Trophoblast cell (in vitro differentiated cells and primary cell): ENCODE measurements at regions not wholly inside any gene's neighbourhood (a gene's known extent, or its start where the extent isn't known, plus 50 kb on each side); places are given as distances from the start of the nearest gene placed in this dataset.

Experiments
- DNase-seq, 2 donors: peaks; one replicate each; pipeline ENCODE4 v3.0.0-alpha.2; 2016
- H2AFZ ChIP-seq: 2 replicates; pipeline ENCODE4 v1.6.1; 2013; ENCODE audit warnings: low read length, moderate library complexity, mild to moderate bottlenecking; ENCODE audit not compliant: insufficient read depth, poor library complexity
- H2AK5ac ChIP-seq: 2 replicates; pipeline ENCODE4 v1.6.1; 2013; ENCODE audit warnings: mild to moderate bottlenecking, low read length
- H2BK120ac ChIP-seq: 2 replicates; pipeline ENCODE4 v1.6.1; 2013; ENCODE audit warnings: low read length, mild to moderate bottlenecking, moderate library complexity; ENCODE audit not compliant: insufficient read depth, poor library complexity
- H2BK12ac ChIP-seq: 2 replicates; pipeline ENCODE4 v1.6.1; 2013; ENCODE audit warnings: mild to moderate bottlenecking, low read length, moderate library complexity
- H2BK5ac ChIP-seq: 2 replicates; pipeline ENCODE4 v1.6.1; 2013; ENCODE audit warnings: low read length, low read depth, moderate library complexity, mild to moderate bottlenecking; ENCODE audit not compliant: poor library complexity
- H3K14ac ChIP-seq: 2 replicates; pipeline ENCODE4 v1.6.1; 2013; ENCODE audit warnings: mild to moderate bottlenecking, low read length
- H3K18ac ChIP-seq: 2 replicates; pipeline ENCODE4 v1.6.1; 2013; ENCODE audit warnings: mild to moderate bottlenecking, low read length
- H3K23ac ChIP-seq: 2 replicates; pipeline ENCODE4 v1.6.1; 2013; ENCODE audit warnings: low read length
- H3K27ac ChIP-seq: 2 replicates; pipeline ENCODE4 v1.5.1; 2013; ENCODE audit warnings: low read depth, mild to moderate bottlenecking, inconsistent platforms, low read length, moderate library complexity
- H3K27me3 ChIP-seq: 2 replicates; pipeline ENCODE4 v1.6.1; 2013; ENCODE audit warnings: inconsistent platforms, mild to moderate bottlenecking, low read length, moderate library complexity; ENCODE audit not compliant: insufficient read depth
- H3K36me3 ChIP-seq, 2 experiments: 1 replicate in 1 of 2; 2 replicates in 1 of 2; pipeline ENCODE4 v1.6.1; 2013; ENCODE audit warnings: low read length in 2 of 2, mild to moderate bottlenecking in 2 of 2, moderate library complexity in 1 of 2; ENCODE audit not compliant: insufficient read depth in 2 of 2, control insufficient read depth in 1 of 2
- H3K4ac ChIP-seq: 2 replicates; pipeline ENCODE4 v1.6.1; 2013; ENCODE audit warnings: low read depth, mild to moderate bottlenecking, low read length, moderate library complexity
- H3K4me1 ChIP-seq, 2 experiments: 1 replicate in 1 of 2; 2 replicates in 1 of 2; pipeline ENCODE4 v1.6.1; 2013; ENCODE audit warnings: low read length in 2 of 2, mild to moderate bottlenecking in 2 of 2, moderate library complexity in 1 of 2; ENCODE audit not compliant: insufficient read depth in 2 of 2, control insufficient read depth in 1 of 2
- H3K4me2 ChIP-seq: 2 replicates; pipeline ENCODE4 v1.6.1; 2013; ENCODE audit warnings: inconsistent platforms, mild to moderate bottlenecking, low read length, moderate library complexity
- H3K4me3 ChIP-seq: 2 replicates; pipeline ENCODE4 v1.5.1; 2013; ENCODE audit warnings: mild to moderate bottlenecking, low read depth, low read length, inconsistent platforms
- H3K79me1 ChIP-seq: one replicate; pipeline ENCODE4 v1.6.1; 2013; ENCODE audit warnings: low read length
- H3K79me2 ChIP-seq: 2 replicates; pipeline ENCODE4 v1.6.1; 2013; ENCODE audit warnings: low read length, mild to moderate bottlenecking; ENCODE audit not compliant: control insufficient read depth, insufficient read depth, poor library complexity
- H3K9ac ChIP-seq: 2 replicates; pipeline ENCODE4 v1.6.1; 2013; ENCODE audit warnings: mild to moderate bottlenecking, low read length
- H3K9me3 ChIP-seq: 2 replicates; pipeline ENCODE4 v1.6.1; 2013; ENCODE audit warnings: low read depth, mild to moderate bottlenecking, control low read depth, inconsistent platforms, low read length; ENCODE audit not compliant: insufficient read depth
- H4K12ac ChIP-seq: 2 replicates; pipeline ENCODE4 v1.6.1; 2013; ENCODE audit warnings: low read depth, mild to moderate bottlenecking, low read length, moderate library complexity
- H4K8ac ChIP-seq: 2 replicates; pipeline ENCODE4 v1.6.1; 2013; ENCODE audit warnings: low read depth, mild to moderate bottlenecking, low read length, moderate library complexity
- H4K91ac ChIP-seq: one replicate; pipeline ENCODE4 v1.6.1; 2013; ENCODE audit warnings: low read depth, mild to moderate bottlenecking, low read length, moderate library complexity
- WGBS: extraction: QIAGEN DNeasy Blood & Tissue Kit; methylation state at CpG from one replicate; pipeline ENCODE4 v1.1.7; 2013; ENCODE audit warnings: missing lambda C conversion rate; ENCODE audit not compliant: insufficient read length, insufficient coverage; ENCODE audit errors: extremely low coverage; 5-methylcytosine and 5-hydroxymethylcytosine counted together

DNA sequence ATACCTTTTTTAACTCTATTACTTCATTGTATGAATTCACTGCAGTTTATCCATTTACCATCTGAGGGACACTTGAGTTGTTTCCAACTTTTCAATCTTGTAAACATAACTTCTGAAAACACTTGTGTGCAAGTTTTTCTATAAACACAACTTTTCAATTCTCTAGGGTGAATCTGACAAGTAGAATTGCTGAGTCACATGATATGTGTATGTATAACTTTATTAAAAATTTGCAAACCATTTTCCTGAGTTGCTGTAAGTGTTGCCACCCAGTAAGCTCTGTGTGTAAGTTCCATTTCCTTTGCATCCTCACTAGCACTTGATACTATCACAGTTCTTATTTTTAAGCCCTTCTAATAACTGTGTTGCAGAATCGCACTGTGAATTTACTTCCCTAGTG is 1415.6 kb upstream of the ATXN8OS start:
- H3K79me1 ChIP-seq = no peaks in the 10 kb centered on the region
- no peaks in the 10 kb centered on the region for H3K27me3 ChIP-seq
- no peak overlapping the region for H4K12ac ChIP-seq
- no peak overlapping the region for H3K4me3 ChIP-seq
- no peak overlapping the region for H2BK12ac ChIP-seq
- DNase-seq = no peak
- H3K27ac ChIP-seq = no peak overlapping the region
- H3K9ac ChIP-seq = no peak overlapping the region
- no peak overlapping the region for H3K4ac ChIP-seq
- H3K14ac ChIP-seq = no peak overlapping the region
- no peak overlapping the region for H2AFZ ChIP-seq
- H3K9me3 ChIP-seq = no peaks in the 10 kb centered on the region
- H3K36me3 ChIP-seq = no peaks in the 10 kb centered on the region
- no peak overlapping the region for H3K18ac ChIP-seq
- H2BK5ac ChIP-seq = no peak overlapping the region
- WGBS = no CpG with 5 or more reads among the region's 1 CpG
- H2BK120ac ChIP-seq = no peak overlapping the region
- no peak overlapping the region for H2AK5ac ChIP-seq
- H4K8ac ChIP-seq = no peak overlapping the region
- no peak overlapping the region for H4K91ac ChIP-seq
- no peaks in the 10 kb centered on the region for H3K4me1 ChIP-seq
- no peak overlapping the region for H3K23ac ChIP-seq
- H3K4me2 ChIP-seq = no peak overlapping the region
- no peaks in the 10 kb centered on the region for H3K79me2 ChIP-seq

- Histone ChIP-seq H3K79me1 (no peaks in the 10 kb centered on the region), H4K12ac (no peak overlapping the region), H2BK5ac (no peak overlapping the region), H3K9me3 (no peaks in the 10 kb centered on the region), H3K36me3 (no peaks in the 10 kb centered on the region), H3K4me2 (no peak overlapping the region), H3K9ac (no peak overlapping the region), H3K79me2 (no peaks in the 10 kb centered on the region), H2AK5ac (no peak overlapping the region), H3K14ac (no peak overlapping the region), H4K91ac (no peak overlapping the region), H3K27ac (no peak overlapping the region), H2BK12ac (no peak overlapping the region), H4K8ac (no peak overlapping the region), H2AFZ (no peak overlapping the region), H2BK120ac (no peak overlapping the region), H3K4me1 (peaks cover 0 to 3% of the 10 kb centered on the region in 2 experiments), H3K4me3 (no peak overlapping the region), H3K23ac (no peak overlapping the region), H3K4ac (no peak overlapping the region), H3K18ac (no peak overlapping the region), H3K27me3 (no peaks in the 10 kb centered on the region)
- no CpG with 5 or more reads among the region's 2 CpGs for WGBS
- DNase-seq = no peak
Observed at GRCh38 chr13:68690567-68690966, 1417.1 kb upstream of the ATXN8OS start.

GRCh38 chr13:68676513-68677115 is 1431.0 kb upstream of the ATXN8OS start:
- Histone ChIP-seq H3K4me3 (no peak overlapping the region), H2AFZ (no peak overlapping the region), H3K9ac (no peak overlapping the region), H4K12ac (no peak overlapping the region), H3K79me2 (no peaks in the 10 kb centered on the region), H3K18ac (no peak overlapping the region), H3K23ac (no peak overlapping the region), H3K4me2 (no peak overlapping the region), H3K36me3 (peaks cover 0 to 1% of the 10 kb centered on the region in 2 experiments), H2BK12ac (no peak overlapping the region), H3K4ac (no peak overlapping the region), H3K4me1 (peaks cover 0 to 2% of the 10 kb centered on the region in 2 experiments), H3K79me1 (no peaks in the 10 kb centered on the region), H3K9me3 (no peaks in the 10 kb centered on the region), H3K27ac (no peak overlapping the region), H2BK5ac (no peak overlapping the region), H4K8ac (no peak overlapping the region), H2BK120ac (no peak overlapping the region), H3K14ac (no peak overlapping the region), H3K27me3 (no peaks in the 10 kb centered on the region), H2AK5ac (no peak overlapping the region), H4K91ac (no peak overlapping the region)
- DNase-seq = no peak
- no CpG with 5 or more reads among the region's 2 CpGs for WGBS

GRCh38 chr13:68675209-68675608 is 1432.4 kb upstream of the ATXN8OS start:
- Histone ChIP-seq H3K36me3 (no peaks in the 10 kb centered on the region), H4K8ac (no peak overlapping the region), H3K27ac (no peak overlapping the region), H2BK12ac (no peak overlapping the region), H2AFZ (no peak overlapping the region), H4K12ac (no peak overlapping the region), H3K4ac (no peak overlapping the region), H3K18ac (no peak overlapping the region), H3K23ac (no peak overlapping the region), H3K27me3 (no peaks in the 10 kb centered on the region), H2AK5ac (no peak overlapping the region), H3K9ac (no peak overlapping the region), H3K14ac (no peak overlapping the region), H3K79me1 (no peaks in the 10 kb centered on the region), H2BK120ac (no peak overlapping the region), H3K79me2 (no peaks in the 10 kb centered on the region), H3K9me3 (no peaks in the 10 kb centered on the region), H3K4me1 (peaks cover 0 to 2% of the 10 kb centered on the region in 2 experiments), H4K91ac (no peak overlapping the region), H3K4me3 (no peak overlapping the region), H3K4me2 (no peak overlapping the region), H2BK5ac (no peak overlapping the region)
- no CpG with 5 or more reads among the region's 2 CpGs for WGBS
- DNase-seq = no peak
